Caco-2 (cell line): ENCODE measurements at regions not wholly inside any gene's neighbourhood (a gene's known extent, or its start where the extent isn't known, plus 50 kb on each side); places are given as distances from the start of the nearest gene placed in this dataset.

Source experiments
- BruUV-seq: library from RNA; stranded (reverse); fragments of 400-500 nt; replicated peaks from 2 replicates; lab custom pipeline; 2021; lab: Mats Ljungman, UMichigan
- CTCF ChIA-PET: fragments of 300-600 bp; sonication (Branson Sonifier 250); formaldehyde crosslinking; loops from one replicate; lab custom pipeline; 2022; ENCODE audit warnings: antibody characterized with exemption; lab: Charles Lee
- POLR2A ChIA-PET: fragments of 300-600 bp; sonication (Branson Sonifier 250); formaldehyde crosslinking; loops from one replicate; lab custom pipeline; 2022; ENCODE audit warnings: antibody characterized with exemption; lab: Charles Lee
- DNase-seq, 2 experiments: peaks; one replicate each; pipeline versions ENCODE4 v3.0.0 to v3.0.0-alpha.2; 2020 to 2022
- H3K27me3 ChIP-seq: replicated peaks from 2 replicates; pipeline ENCODE4 v1.6.0; 2011; ENCODE audit warnings: low read length; ENCODE audit not compliant: control insufficient read depth, insufficient read depth
- H3K36me3 ChIP-seq: 2 replicates; pipeline ENCODE4 v1.5.1; 2011; ENCODE audit warnings: low read length; ENCODE audit not compliant: control insufficient read depth, insufficient read depth
- H3K4me1 ChIP-seq: fragments of 250-450 bp; sonication (Bioruptor Pico); 2 replicates; pipeline ENCODE4 v1.5.1; 2020; ENCODE audit warnings: mild to moderate bottlenecking
- H3K4me3 ChIP-seq: 2 replicates; pipeline ENCODE4 v1.5.1; 2011; ENCODE audit warnings: low read depth, mild to moderate bottlenecking, control low read depth, low read length
- H3K9me3 ChIP-seq: fragments of 250-450 bp; sonication (Bioruptor Pico); 2 replicates; pipeline ENCODE4 v1.5.1; 2020; ENCODE audit warnings: mild to moderate bottlenecking, moderate library complexity
- H3K27ac Mint-ChIP-seq: one replicate; pipeline ENCODE4 v1.8.0; 2022; ENCODE audit warnings: mixed read lengths; ENCODE audit not compliant: unreplicated experiment
- H3K27me3 Mint-ChIP-seq: one replicate; pipeline ENCODE4 v1.8.0; 2022; ENCODE audit warnings: mixed read lengths; ENCODE audit not compliant: insufficient read depth, unreplicated experiment
- H3K36me3 Mint-ChIP-seq: one replicate; pipeline ENCODE4 v1.8.0; 2022; ENCODE audit warnings: mild to moderate bottlenecking, mixed read lengths; ENCODE audit not compliant: insufficient read depth, unreplicated experiment
- H3K4me1 Mint-ChIP-seq: one replicate; pipeline ENCODE4 v1.8.0; 2022; ENCODE audit warnings: low read depth, mixed read lengths; ENCODE audit not compliant: unreplicated experiment
- H3K4me3 Mint-ChIP-seq: one replicate; pipeline ENCODE4 v1.8.0; 2022; ENCODE audit warnings: mild to moderate bottlenecking, moderate library complexity, mixed read lengths; ENCODE audit not compliant: unreplicated experiment
- H3K9me3 Mint-ChIP-seq: one replicate; pipeline ENCODE4 v1.8.0; 2022; ENCODE audit warnings: mixed read lengths; ENCODE audit not compliant: unreplicated experiment
- intact Hi-C: fragments of 100-400 bp; cut with micrococcal nuclease; formaldehyde crosslinking; loops from one replicate; pipeline ENCODE4 v1.10.0; 2022; ENCODE audit not compliant: unreplicated experiment
- TF ChIP-seq, protein P1 (sequence below), 2 experiments: fragments of 200-600 bp in 1 of 2; IDR thresholded peaks; 1 replicate in 1 of 2; 2 replicates in 1 of 2; pipeline versions ENCODE4 v1.5.1 to v1.8.0; 2011 to 2022; ENCODE audit warnings: antibody characterized with exemption in 1 of 2, control low read depth in 1 of 2, inconsistent platforms in 1 of 2, low read depth in 1 of 2, low read length in 1 of 2, mild to moderate bottlenecking in 1 of 2, moderate library complexity in 1 of 2; ENCODE audit not compliant: insufficient read depth in 1 of 2, severe bottlenecking in 1 of 2, unreplicated experiment in 1 of 2

DNA sequence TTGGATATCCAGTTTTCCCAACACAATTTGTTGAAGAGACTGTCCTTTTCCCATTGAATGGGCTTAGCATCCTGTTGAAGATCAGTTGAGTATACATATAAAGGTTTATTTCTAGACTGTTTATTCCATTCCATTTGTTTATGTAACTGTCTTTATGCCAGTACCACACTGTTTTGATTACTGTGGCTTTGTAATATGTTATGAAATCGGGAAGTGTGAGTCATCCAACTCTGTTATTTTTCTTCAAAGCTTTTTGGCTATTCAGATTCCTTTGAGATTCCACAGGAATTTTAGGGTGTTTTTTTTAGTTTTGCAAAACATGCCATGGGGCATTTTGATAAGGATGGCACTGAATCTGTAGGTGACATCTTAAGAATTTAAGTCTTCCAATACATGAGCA, 188.3 kb downstream of the BMP7 start:
- Mint-ChIP-seq H3K27ac (no peak overlapping the region), H3K27me3 (peaks cover 6% of the 10 kb centered on the region), H3K36me3 (no peaks in the 10 kb centered on the region), H3K4me3 (no peak overlapping the region), H3K4me1 (no peaks in the 10 kb centered on the region), H3K9me3 (peaks cover 58% of the 10 kb centered on the region)
- ChIA-PET POLR2A (no interaction called here), CTCF (no interaction called here)
- Histone ChIP-seq H3K4me1 (no peaks in the 10 kb centered on the region), H3K27me3 (no peaks in the 10 kb centered on the region), H3K36me3 (no peaks in the 10 kb centered on the region), H3K9me3 (peaks cover 37% of the 10 kb centered on the region), H3K4me3 (no peak overlapping the region)
- no peak for DNase-seq
- no TSS peak for BruUV-seq
- TF ChIP-seq, protein P1, sequence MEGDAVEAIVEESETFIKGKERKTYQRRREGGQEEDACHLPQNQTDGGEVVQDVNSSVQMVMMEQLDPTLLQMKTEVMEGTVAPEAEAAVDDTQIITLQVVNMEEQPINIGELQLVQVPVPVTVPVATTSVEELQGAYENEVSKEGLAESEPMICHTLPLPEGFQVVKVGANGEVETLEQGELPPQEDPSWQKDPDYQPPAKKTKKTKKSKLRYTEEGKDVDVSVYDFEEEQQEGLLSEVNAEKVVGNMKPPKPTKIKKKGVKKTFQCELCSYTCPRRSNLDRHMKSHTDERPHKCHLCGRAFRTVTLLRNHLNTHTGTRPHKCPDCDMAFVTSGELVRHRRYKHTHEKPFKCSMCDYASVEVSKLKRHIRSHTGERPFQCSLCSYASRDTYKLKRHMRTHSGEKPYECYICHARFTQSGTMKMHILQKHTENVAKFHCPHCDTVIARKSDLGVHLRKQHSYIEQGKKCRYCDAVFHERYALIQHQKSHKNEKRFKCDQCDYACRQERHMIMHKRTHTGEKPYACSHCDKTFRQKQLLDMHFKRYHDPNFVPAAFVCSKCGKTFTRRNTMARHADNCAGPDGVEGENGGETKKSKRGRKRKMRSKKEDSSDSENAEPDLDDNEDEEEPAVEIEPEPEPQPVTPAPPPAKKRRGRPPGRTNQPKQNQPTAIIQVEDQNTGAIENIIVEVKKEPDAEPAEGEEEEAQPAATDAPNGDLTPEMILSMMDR (IDR thresholded peaks at IDR 0.05; ENCODE audit: insufficient read depth in 1 of 2, low read depth in 1 of 2, low read length in 1 of 2, severe bottlenecking in 1 of 2, unreplicated experiment in 1 of 2) = no peak
- intact Hi-C loops = no loop called here

DNA sequence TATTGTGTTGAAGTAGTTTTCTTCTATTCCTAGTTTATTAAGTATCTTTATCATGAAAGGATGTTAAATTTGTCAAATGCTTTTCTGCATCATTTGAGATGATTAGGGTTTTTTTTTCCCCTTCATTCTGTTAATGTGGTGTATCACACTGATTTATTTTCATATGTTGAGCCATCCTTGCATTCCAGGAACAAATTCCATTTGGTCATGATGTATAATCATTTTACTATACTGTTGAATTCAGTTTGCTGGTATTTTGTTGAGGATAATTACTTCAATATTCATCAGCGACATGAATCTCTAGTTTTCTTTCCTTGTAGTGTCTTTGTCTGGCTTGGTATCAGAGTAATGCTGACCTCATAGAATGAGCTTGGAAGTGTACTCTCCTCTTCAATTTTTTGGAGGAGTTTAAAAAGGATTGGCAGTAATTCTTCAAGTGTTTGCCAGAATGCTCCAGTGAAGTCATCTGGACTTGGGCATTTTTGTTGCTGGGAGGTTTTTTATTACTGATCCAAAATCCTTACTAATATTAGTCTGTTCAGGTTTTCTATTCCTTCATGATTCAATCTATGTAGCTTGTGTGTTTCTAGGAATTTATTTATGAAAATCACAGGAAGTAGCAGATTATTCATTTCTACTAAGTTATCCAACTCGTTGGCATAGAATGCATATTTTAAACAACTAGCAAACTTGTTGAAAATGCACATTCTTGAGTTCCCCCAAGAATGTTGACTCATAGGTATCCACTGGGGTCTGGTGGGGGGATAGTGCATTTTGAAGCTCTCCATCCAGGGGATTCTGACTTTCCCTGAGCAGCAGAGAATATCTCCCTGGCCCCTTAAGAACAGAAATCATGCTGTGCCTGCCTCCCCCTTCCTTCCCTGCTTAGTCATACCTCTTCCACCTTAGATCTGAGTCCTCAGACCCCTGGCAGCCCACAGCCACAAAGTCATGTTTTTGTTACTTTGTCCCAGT, 187.1 kb downstream of the BMP7 start:
- no TSS peak for BruUV-seq

DNA sequence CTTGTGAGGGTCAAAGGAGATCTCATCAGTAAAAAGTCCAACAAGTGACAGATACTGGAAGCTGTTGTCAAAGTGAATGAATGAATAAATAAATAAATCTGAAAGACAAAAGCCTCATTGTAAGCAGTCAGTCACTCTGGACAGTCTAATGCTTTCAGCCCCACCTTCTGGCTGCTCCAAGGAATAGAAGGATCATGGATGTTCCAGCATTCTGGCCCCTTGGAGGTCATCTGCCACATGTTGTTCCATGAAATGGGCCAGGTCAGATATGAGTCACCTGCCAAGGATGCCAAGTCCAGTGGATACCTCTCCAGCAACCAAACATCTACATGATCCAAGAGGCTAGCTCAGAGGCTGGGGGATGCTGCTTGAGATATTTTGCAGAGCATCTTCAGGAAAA, 185.6 kb downstream of the BMP7 start:
- Mint-ChIP-seq H3K27ac (no peak overlapping the region), H3K9me3 (peaks cover 54% of the 10 kb centered on the region), H3K4me1 (no peaks in the 10 kb centered on the region), H3K36me3 (no peaks in the 10 kb centered on the region), H3K27me3 (peaks cover 6% of the 10 kb centered on the region), H3K4me3 (no peak overlapping the region)
- Histone ChIP-seq H3K9me3 (peaks cover 37% of the 10 kb centered on the region), H3K36me3 (no peaks in the 10 kb centered on the region), H3K27me3 (no peaks in the 10 kb centered on the region), H3K4me1 (no peaks in the 10 kb centered on the region), H3K4me3 (no peak overlapping the region)
- CTCF ChIA-PET = no interaction called here
- no TSS peak for BruUV-seq
- no peak for DNase-seq
- POLR2A ChIA-PET = no interaction called here
- TF ChIP-seq, protein P1 (IDR thresholded peaks at IDR 0.05; ENCODE audit: insufficient read depth in 1 of 2, low read depth in 1 of 2, low read length in 1 of 2, severe bottlenecking in 1 of 2, unreplicated experiment in 1 of 2) = no peak
- intact Hi-C loops = no loop called here

More for the DNA sequence above, 187.1 kb downstream of the BMP7 start:
- H3K27me3 ChIP-seq = no peaks in the 10 kb centered on the region
- H3K4me3 Mint-ChIP-seq = no peak overlapping the region
- H3K9me3 Mint-ChIP-seq = peaks cover 62% of the 10 kb centered on the region
- CTCF ChIA-PET = no interaction called here
- intact Hi-C loops = no loop called here
- no peak overlapping the region for H3K27ac Mint-ChIP-seq
- TF ChIP-seq, protein P1 (IDR thresholded peaks at IDR 0.05; ENCODE audit: insufficient read depth in 1 of 2, low read depth in 1 of 2, low read length in 1 of 2, severe bottlenecking in 1 of 2, unreplicated experiment in 1 of 2) = no peak
- DNase-seq = no peak
- no peaks in the 10 kb centered on the region for H3K4me1 Mint-ChIP-seq
- H3K36me3 ChIP-seq = no peaks in the 10 kb centered on the region
- POLR2A ChIA-PET = interaction anchor here (0.6 kb wide), 1 partner anchor 255 kb away, joined by 5 read pairs; no protein-coding TSS in a partner anchor
- peaks cover 6% of the 10 kb centered on the region for H3K27me3 Mint-ChIP-seq
- no peaks in the 10 kb centered on the region for H3K36me3 Mint-ChIP-seq
- H3K4me1 ChIP-seq = no peaks in the 10 kb centered on the region
- peaks cover 37% of the 10 kb centered on the region for H3K9me3 ChIP-seq
- H3K4me3 ChIP-seq = no peak overlapping the region
